Glutamatergic neuron (in vitro differentiated cells): ENCODE measurements at regions not wholly inside any gene's neighbourhood (a gene's known extent, or its start where the extent isn't known, plus 50 kb on each side); places are given as distances from the start of the nearest gene placed in this dataset.

Experiments
- DNase-seq: peaks from one replicate; pipeline ENCODE4 v3.0.0; 2022
- H3K27ac Mint-ChIP-seq: one replicate; pipeline ENCODE4 v1.8.0; 2020; ENCODE audit warnings: mild to moderate bottlenecking, mixed read lengths, inconsistent platforms; ENCODE audit not compliant: unreplicated experiment
- H3K27me3 Mint-ChIP-seq: one replicate; pipeline ENCODE4 v1.8.0; 2020; ENCODE audit warnings: mild to moderate bottlenecking, moderate library complexity, mixed read lengths, inconsistent platforms; ENCODE audit not compliant: unreplicated experiment
- H3K36me3 Mint-ChIP-seq: one replicate; pipeline ENCODE4 v1.8.0; 2020; ENCODE audit warnings: mild to moderate bottlenecking, mixed read lengths, inconsistent platforms; ENCODE audit not compliant: unreplicated experiment
- H3K4me1 Mint-ChIP-seq: one replicate; pipeline ENCODE4 v1.8.0; 2020; ENCODE audit warnings: mild to moderate bottlenecking, low read depth, mixed read lengths, inconsistent platforms; ENCODE audit not compliant: unreplicated experiment
- H3K4me3 Mint-ChIP-seq: one replicate; pipeline ENCODE4 v1.8.0; 2020; ENCODE audit warnings: mild to moderate bottlenecking, mixed read lengths, inconsistent platforms; ENCODE audit not compliant: unreplicated experiment
- H3K9me3 Mint-ChIP-seq: one replicate; pipeline ENCODE4 v1.8.0; 2020; ENCODE audit warnings: mild to moderate bottlenecking, moderate library complexity, mixed read lengths, inconsistent platforms; ENCODE audit not compliant: unreplicated experiment
- CTCF ChIP-seq: fragments of 200-600 bp; sonication (generic); IDR thresholded peaks from one replicate; pipeline ENCODE4 v1.5.0; 2021; ENCODE audit not compliant: partially characterized antibody, unreplicated experiment

DNA sequence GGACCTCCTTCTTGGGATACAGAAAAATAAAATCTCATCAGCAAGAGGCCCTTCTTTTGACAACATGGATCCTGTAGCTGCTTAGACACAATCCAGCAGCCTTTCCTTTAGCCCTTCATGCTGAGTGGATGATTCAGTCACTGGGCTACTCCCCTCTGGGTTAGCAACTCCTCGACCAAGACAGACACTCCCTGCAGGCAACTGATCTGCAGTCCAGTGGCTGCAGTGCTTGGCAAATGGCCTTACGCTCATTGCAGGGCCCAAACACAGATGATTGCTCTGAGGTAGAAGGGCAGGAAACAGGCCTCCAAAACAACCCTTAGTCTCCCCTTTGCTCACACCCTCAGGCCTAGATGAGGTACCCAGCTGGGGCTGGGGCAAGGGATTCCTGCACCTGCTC, 73.2 kb upstream of the OPCML start:
- Mint-ChIP-seq H3K36me3 (peaks cover 7% of the 10 kb centered on the region), H3K4me1 (peaks cover 5% of the 10 kb centered on the region), H3K9me3 (no peaks in the 10 kb centered on the region), H3K4me3 (no peak overlapping the region), H3K27me3 (peaks cover 3% of the 10 kb centered on the region), H3K27ac (no peak overlapping the region)
- DNase-seq = no peak
- no peak for TF ChIP-seq CTCF

DNA sequence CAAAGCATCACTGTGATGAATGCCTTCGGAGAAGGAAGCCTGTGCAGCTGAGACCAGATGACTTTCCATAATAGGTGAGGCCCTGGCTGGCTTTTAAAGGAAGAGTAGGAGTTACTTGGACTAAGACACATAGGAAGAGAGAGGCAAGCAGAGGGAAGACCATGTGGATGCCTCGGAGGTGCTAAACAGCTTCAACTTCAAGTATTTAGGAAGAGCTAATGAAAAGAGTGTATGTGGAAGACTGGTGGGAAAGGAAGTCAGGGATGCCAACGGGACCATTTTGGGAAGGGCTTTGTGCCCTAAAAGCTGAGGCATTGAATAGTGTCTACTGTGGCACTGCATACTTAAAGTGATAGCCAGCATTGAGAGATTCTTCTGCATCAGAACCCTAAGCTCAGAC, 69.3 kb upstream of the OPCML start:
- no peaks in the 10 kb centered on the region for H3K27me3 Mint-ChIP-seq
- H3K4me1 Mint-ChIP-seq = peaks cover 5% of the 10 kb centered on the region
- no peak overlapping the region for H3K4me3 Mint-ChIP-seq
- TF ChIP-seq CTCF = no peak
- H3K36me3 Mint-ChIP-seq = no peaks in the 10 kb centered on the region
- H3K27ac Mint-ChIP-seq = no peak overlapping the region
- no peaks in the 10 kb centered on the region for H3K9me3 Mint-ChIP-seq
- DNase-seq = no peak

DNA sequence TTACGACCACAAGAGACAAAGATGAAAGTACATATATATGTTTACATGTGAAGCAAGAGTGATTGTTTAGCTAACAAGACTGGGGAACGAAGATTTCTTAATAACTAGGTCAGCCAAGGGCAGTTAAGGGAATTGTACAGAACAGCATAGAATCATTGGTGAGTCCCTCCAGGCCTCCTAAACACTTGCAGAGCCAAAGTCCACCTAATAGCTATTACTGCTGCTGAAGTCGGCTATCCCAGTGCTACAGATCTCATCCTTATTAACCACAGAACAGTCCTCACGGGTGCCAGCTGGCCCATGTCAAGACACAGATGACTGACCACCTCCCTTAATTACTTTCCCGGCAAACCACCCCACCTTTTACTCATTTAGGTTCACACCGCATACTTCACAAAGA, 68.5 kb upstream of the OPCML start:
- no peaks in the 10 kb centered on the region for H3K9me3 Mint-ChIP-seq
- H3K36me3 Mint-ChIP-seq = no peaks in the 10 kb centered on the region
- no peaks in the 10 kb centered on the region for H3K27me3 Mint-ChIP-seq
- H3K27ac Mint-ChIP-seq = no peak overlapping the region
- no peak for TF ChIP-seq CTCF
- peaks cover 5% of the 10 kb centered on the region for H3K4me1 Mint-ChIP-seq
- DNase-seq = no peak
- H3K4me3 Mint-ChIP-seq = no peak overlapping the region

DNA sequence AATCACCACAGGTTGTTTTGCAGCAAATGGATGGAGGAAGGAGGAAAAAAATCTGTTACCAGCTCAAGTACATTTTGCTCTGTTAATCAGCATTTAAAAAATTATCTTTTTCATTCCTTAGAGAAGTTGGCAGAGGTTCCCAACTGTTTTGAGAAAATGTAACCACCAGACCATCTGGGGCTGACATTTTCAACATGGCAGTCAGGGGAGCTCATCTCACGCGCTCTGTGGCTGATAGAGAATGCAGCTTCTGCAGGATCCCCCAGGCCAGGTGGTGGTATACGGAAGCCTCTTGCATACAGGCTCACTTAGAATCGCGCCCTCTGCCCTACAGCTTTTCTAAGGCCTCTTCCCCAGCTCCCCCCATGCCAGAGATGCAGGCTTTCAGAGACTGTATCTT, 68.0 kb upstream of the OPCML start:
- no peak overlapping the region for H3K27ac Mint-ChIP-seq
- H3K36me3 Mint-ChIP-seq = no peaks in the 10 kb centered on the region
- no peaks in the 10 kb centered on the region for H3K27me3 Mint-ChIP-seq
- TF ChIP-seq CTCF = no peak
- H3K4me3 Mint-ChIP-seq = no peak overlapping the region
- H3K9me3 Mint-ChIP-seq = no peaks in the 10 kb centered on the region
- no peak for DNase-seq
- peaks cover 5% of the 10 kb centered on the region for H3K4me1 Mint-ChIP-seq

DNA sequence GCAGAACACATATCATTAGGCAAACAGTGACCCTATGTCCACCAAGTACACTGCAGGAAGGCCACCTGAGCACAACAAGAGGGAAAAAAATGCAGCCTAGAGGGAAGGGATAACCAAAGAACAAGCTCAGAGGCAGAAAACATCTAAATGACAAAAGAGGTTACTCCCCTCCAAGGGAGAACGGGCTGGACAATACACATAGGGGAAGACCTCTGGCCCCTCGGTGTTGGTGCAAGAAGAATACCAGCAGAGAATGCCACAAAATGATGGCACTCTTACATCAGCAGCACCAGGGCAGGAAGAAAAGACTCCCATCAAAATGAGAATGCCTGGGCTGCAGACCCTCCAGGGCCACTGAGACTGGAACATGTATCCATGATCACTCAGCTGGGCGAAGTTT, 66.6 kb upstream of the OPCML start:
- H3K9me3 Mint-ChIP-seq = peaks cover 3% of the 10 kb centered on the region
- TF ChIP-seq CTCF = no peak
- DNase-seq = no peak
- H3K27ac Mint-ChIP-seq = no peak overlapping the region
- no peaks in the 10 kb centered on the region for H3K36me3 Mint-ChIP-seq
- peaks cover 8% of the 10 kb centered on the region for H3K4me1 Mint-ChIP-seq
- H3K4me3 Mint-ChIP-seq = no peak overlapping the region
- peaks cover 1% of the 10 kb centered on the region for H3K27me3 Mint-ChIP-seq
